Heart left ventricle (tissue), 13 donors: ENCODE measurements at regions not wholly inside any gene's neighbourhood (a gene's known extent, or its start where the extent isn't known, plus 50 kb on each side); places are given as distances from the start of the nearest gene placed in this dataset.

Experiments
- POLR2A ChIP-seq, 2 donors: fragments of 450-650 bp; IDR thresholded peaks; one replicate each; pipeline ENCODE4 v1.6.1; 2017; ENCODE audit warnings: antibody characterized with exemption in 2 of 2, mild to moderate bottlenecking in 2 of 2, moderate library complexity in 2 of 2
- TF ChIP-seq, protein P1 (sequence below), 12 donors: fragments of 200-600 bp; sonication (generic) in 4 of 12; IDR thresholded peaks; one replicate each; pipeline versions ENCODE4 v1.5.0 to v1.8.0; 2018 to 2022; ENCODE audit warnings: antibody characterized with exemption in 12 of 12, mild to moderate bottlenecking in 5 of 12
- donor health status: ischemic (EF 13 %, LVEDD 7.1; RV severe dilation, severe dysfunction).
- donor health status: DM: no; HTN: yes; CAD: no.
- donor health status: DM: no; HTN: no; CAD: no.
- donor health status: ischemic (EF 25% LVEDD 6.9; RV normal size, moderate dysfunction).
- donor health status: ischemic (EF 25% LVEDD 5.7; RV mildly dilated, moderate dysfunction).
- donor health status: ischemic (EF 35%, LVEDD 5.7; RV mildly dilated, moderate dysfunction).
- donor health status: nonischemic (EF 11% LVEDD 7.7; RV severe dilation, severe dysfunction).
- donor health status: DM: yes; HTN: yes; CAD: no.
- donor health status: PGD.
- donor health status: ischemic (EF 29% LVEDD 5.4; RV normal size, mild dysfunction).
- donor health status: nonischemic (EF 23%, LVEDD 6.1; RV moderate dilation, normal function).

DNA sequence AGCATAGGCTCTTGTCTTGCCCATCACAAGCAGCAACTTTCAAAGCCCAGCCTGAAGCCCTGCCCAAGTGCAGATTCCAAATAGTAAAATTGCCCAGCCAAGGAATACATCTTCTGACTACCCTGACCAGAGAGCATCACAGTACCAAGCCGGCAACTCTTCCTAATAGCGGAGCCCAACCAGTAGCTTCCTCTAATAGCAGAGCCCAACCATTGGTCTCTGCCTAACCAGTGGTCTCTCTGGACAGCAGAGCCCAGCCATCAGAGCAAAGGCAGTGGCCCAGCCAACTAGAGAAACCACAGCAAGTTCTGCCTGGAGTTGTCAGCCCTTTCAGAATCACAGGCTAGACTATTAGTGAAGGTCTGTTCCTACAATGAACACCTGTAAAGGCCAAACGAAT, 285.6 kb downstream of the HGF start:
- TF ChIP-seq, protein P1, sequence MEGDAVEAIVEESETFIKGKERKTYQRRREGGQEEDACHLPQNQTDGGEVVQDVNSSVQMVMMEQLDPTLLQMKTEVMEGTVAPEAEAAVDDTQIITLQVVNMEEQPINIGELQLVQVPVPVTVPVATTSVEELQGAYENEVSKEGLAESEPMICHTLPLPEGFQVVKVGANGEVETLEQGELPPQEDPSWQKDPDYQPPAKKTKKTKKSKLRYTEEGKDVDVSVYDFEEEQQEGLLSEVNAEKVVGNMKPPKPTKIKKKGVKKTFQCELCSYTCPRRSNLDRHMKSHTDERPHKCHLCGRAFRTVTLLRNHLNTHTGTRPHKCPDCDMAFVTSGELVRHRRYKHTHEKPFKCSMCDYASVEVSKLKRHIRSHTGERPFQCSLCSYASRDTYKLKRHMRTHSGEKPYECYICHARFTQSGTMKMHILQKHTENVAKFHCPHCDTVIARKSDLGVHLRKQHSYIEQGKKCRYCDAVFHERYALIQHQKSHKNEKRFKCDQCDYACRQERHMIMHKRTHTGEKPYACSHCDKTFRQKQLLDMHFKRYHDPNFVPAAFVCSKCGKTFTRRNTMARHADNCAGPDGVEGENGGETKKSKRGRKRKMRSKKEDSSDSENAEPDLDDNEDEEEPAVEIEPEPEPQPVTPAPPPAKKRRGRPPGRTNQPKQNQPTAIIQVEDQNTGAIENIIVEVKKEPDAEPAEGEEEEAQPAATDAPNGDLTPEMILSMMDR (IDR thresholded peaks at IDR 0.05): no peak
- TF ChIP-seq POLR2A (IDR thresholded peaks at IDR 0.05): no peak
